GM18508 (cell line): ENCODE measurements at regions not wholly inside any gene's neighbourhood (a gene's known extent, or its start where the extent isn't known, plus 50 kb on each side); places are given as distances from the start of the nearest gene placed in this dataset.
"Not testable (repeated sequence)": the region's sequence is repeated elsewhere in the genome, so short reads cannot be mapped to it uniquely, and the experiment has no call there.

Experiments
- ATAC-seq: cut with Tn5 transposase; IDR thresholded peaks from one replicate; pipeline ENCODE4 v1.9.1; 2021; ENCODE audit warnings: moderate number of reproducible peaks; ENCODE audit not compliant: insufficient read depth, unreplicated experiment

GRCh38 chr4:28105271-28105859, 1244.7 kb downstream of the STIM2 start:
- no peak for ATAC-seq

GRCh38 chr4:28106155-28106554, 1245.5 kb downstream of the STIM2 start:
- no peak for ATAC-seq

GRCh38 chr4:28109801-28110200, 1249.2 kb downstream of the STIM2 start:
- ATAC-seq: no peak

GRCh38 chr4:28112691-28113335, 1252.2 kb downstream of the STIM2 start:
- ATAC-seq: not testable (repeated sequence)

- not testable (repeated sequence) for ATAC-seq
Observed at GRCh38 chr4:28113586-28113985, 1252.9 kb downstream of the STIM2 start.

- not testable (repeated sequence) for ATAC-seq
Observed at GRCh38 chr4:28116526-28117083, 1256.0 kb downstream of the STIM2 start.

- ATAC-seq: no peak
Observed at GRCh38 chr4:28117084-28117682, 1256.5 kb downstream of the STIM2 start.

GRCh38 chr4:28146191-28146590, 1285.5 kb downstream of the STIM2 start:
- no peak for ATAC-seq

GRCh38 chr4:28148221-28148620, 1287.6 kb downstream of the STIM2 start:
- no peak for ATAC-seq

- no peak for ATAC-seq
Observed at GRCh38 chr4:28149762-28150161, 1289.1 kb downstream of the STIM2 start.

- ATAC-seq: no peak
Observed at GRCh38 chr4:28151314-28151713, 1290.7 kb downstream of the STIM2 start.

GRCh38 chr4:28167411-28167810, 1306.8 kb downstream of the STIM2 start:
- no peak for ATAC-seq

- no peak for ATAC-seq
Observed at GRCh38 chr4:28176942-28177341, 1316.3 kb downstream of the STIM2 start.

GRCh38 chr4:28177641-28178040, 1317.0 kb downstream of the STIM2 start:
- ATAC-seq: no peak

GRCh38 chr4:28179126-28179525, 1318.5 kb downstream of the STIM2 start:
- ATAC-seq: no peak

GRCh38 chr4:28209371-28209924, 1348.8 kb downstream of the STIM2 start:
- ATAC-seq: no peak

GRCh38 chr4:28211676-28212470, 1351.2 kb downstream of the STIM2 start:
- no peak for ATAC-seq

- ATAC-seq: no peak
Observed at GRCh38 chr4:28221536-28221935, 1360.9 kb downstream of the STIM2 start.

GRCh38 chr4:28225050-28225449, 1364.4 kb downstream of the STIM2 start:
- no peak for ATAC-seq

GRCh38 chr4:28225689-28226353, 1365.2 kb downstream of the STIM2 start:
- no peak for ATAC-seq
